ENCODE measurements at regions not wholly inside any gene's neighbourhood (a gene's known extent, or its start where the extent isn't known, plus 50 kb on each side); places are given as distances from the start of the nearest gene placed in this dataset.

- TF ChIP-seq CTCF (conservative IDR thresholded peaks at IDR 0.05): no peak
- H3K27me3 Mint-ChIP-seq (ENCODE audit: low read depth): no peaks in the 10 kb centered on the region
- H3K36me3 Mint-ChIP-seq (ENCODE audit: low read depth): no peaks in the 10 kb centered on the region
- H3K4me1 Mint-ChIP-seq: no peaks in the 10 kb centered on the region
- no peak for DNase-seq (ENCODE audit: low read depth, low spot score)
- H3K4me3 Mint-ChIP-seq: no peak overlapping the region
- H3K27ac Mint-ChIP-seq (ENCODE audit: unreplicated experiment): no peak overlapping the region
- H3K9me3 Mint-ChIP-seq: no peaks in the 10 kb centered on the region
Observed at GRCh38 chr13:101003566-101003965, 329.0 kb upstream of the TMTC4 start.

GRCh38 chr13:100989392-100989791 is 314.8 kb upstream of the TMTC4 start:
- no peak for TF ChIP-seq CTCF (conservative IDR thresholded peaks at IDR 0.05)
- no peak overlapping the region for H3K4me3 Mint-ChIP-seq
- H3K27ac Mint-ChIP-seq (ENCODE audit: unreplicated experiment): no peak overlapping the region
- H3K27me3 Mint-ChIP-seq (ENCODE audit: low read depth): no peaks in the 10 kb centered on the region
- H3K36me3 Mint-ChIP-seq (ENCODE audit: low read depth): peaks cover 7% of the 10 kb centered on the region
- no peak for DNase-seq (ENCODE audit: low read depth, low spot score)
- H3K4me1 Mint-ChIP-seq: peaks cover 10% of the 10 kb centered on the region
- H3K9me3 Mint-ChIP-seq: peaks cover 24% of the 10 kb centered on the region

GRCh38 chr13:100988921-100989320 is 314.3 kb upstream of the TMTC4 start:
- Mint-ChIP-seq H3K4me3 (no peak overlapping the region), H3K27ac (ENCODE audit: unreplicated experiment) (no peak overlapping the region), H3K4me1 (peaks cover 10% of the 10 kb centered on the region), H3K36me3 (ENCODE audit: low read depth) (peaks cover 7% of the 10 kb centered on the region), H3K27me3 (ENCODE audit: low read depth) (no peaks in the 10 kb centered on the region), H3K9me3 (peaks cover 21% of the 10 kb centered on the region)
- no peak for TF ChIP-seq CTCF (conservative IDR thresholded peaks at IDR 0.05)
- no peak for DNase-seq (ENCODE audit: low read depth, low spot score)

GRCh38 chr13:100987948-100988347 is 313.4 kb upstream of the TMTC4 start:
- peak; percentile 22 for TF ChIP-seq CTCF (conservative IDR thresholded peaks at IDR 0.05)
- DNase-seq (ENCODE audit: low read depth, low spot score): no peak

GRCh38 chr13:100986571-100986970 is 312.0 kb upstream of the TMTC4 start:
- H3K4me1 Mint-ChIP-seq: peaks cover 10% of the 10 kb centered on the region
- no peaks in the 10 kb centered on the region for H3K36me3 Mint-ChIP-seq (ENCODE audit: low read depth)
- no peak overlapping the region for H3K27ac Mint-ChIP-seq (ENCODE audit: unreplicated experiment)
- TF ChIP-seq CTCF (conservative IDR thresholded peaks at IDR 0.05): no peak
- peaks cover 8% of the 10 kb centered on the region for H3K9me3 Mint-ChIP-seq
- H3K4me3 Mint-ChIP-seq: no peak overlapping the region
- DNase-seq (ENCODE audit: low read depth, low spot score): no peak
- no peaks in the 10 kb centered on the region for H3K27me3 Mint-ChIP-seq (ENCODE audit: low read depth)

More at GRCh38 chr13:100987948-100988347, 313.4 kb upstream of the TMTC4 start:
- Mint-ChIP-seq H3K27me3 (ENCODE audit: low read depth) (no peaks in the 10 kb centered on the region), H3K4me1 (peaks cover 10% of the 10 kb centered on the region), H3K9me3 (peaks cover 17% of the 10 kb centered on the region), H3K36me3 (ENCODE audit: low read depth) (peaks cover 4% of the 10 kb centered on the region), H3K4me3 (no peak overlapping the region), H3K27ac (ENCODE audit: unreplicated experiment) (peak overlapping the region; percentile 27)

All from neural crest cell (in vitro differentiated cells).